Urothelium cell line (cell line): ENCODE measurements at regions not wholly inside any gene's neighbourhood (a gene's known extent, or its start where the extent isn't known, plus 50 kb on each side); places are given as distances from the start of the nearest gene placed in this dataset.

ENCODE experiments used
- DNase-seq: peaks from one replicate; pipeline ENCODE4 v3.0.0; 2011; ENCODE audit warnings: low spot score, mixed read lengths
- FAIRE-seq: peaks from 2 replicates; lab custom pipeline; 2011; peaks lifted over from hg19 to GRCh38; lab: Jason Lieb, UNC

- no peak for DNase-seq
These were observed 863.2 kb downstream of the TUSC7 start for GRCh38 chr3:117572786-117573185.

GRCh38 chr3:117580806-117581205 is 871.2 kb downstream of the TUSC7 start:
- no peak for DNase-seq
- FAIRE-seq, result no peak

More at GRCh38 chr3:117572786-117573185, 863.2 kb downstream of the TUSC7 start:
- FAIRE-seq, result no peak

GRCh38 chr3:117586161-117586560 is 876.6 kb downstream of the TUSC7 start:
- no peak for FAIRE-seq

GRCh38 chr3:117587416-117587815 is 877.8 kb downstream of the TUSC7 start:
- FAIRE-seq (no peak), DNase-seq (no peak)

More at GRCh38 chr3:117586161-117586560, 876.6 kb downstream of the TUSC7 start:
- DNase-seq, result no peak

- FAIRE-seq (no peak), DNase-seq (no peak)
These were observed 879.9 kb downstream of the TUSC7 start for GRCh38 chr3:117589454-117589853.

- no peak for DNase-seq
- FAIRE-seq, result no peak
These were observed 886.0 kb downstream of the TUSC7 start for GRCh38 chr3:117595615-117596014.

- no peak for FAIRE-seq
These were observed 886.9 kb downstream of the TUSC7 start for GRCh38 chr3:117596503-117596902.

GRCh38 chr3:117597865-117598264 is 888.3 kb downstream of the TUSC7 start:
- FAIRE-seq, result no peak
- DNase-seq, result no peak

More at GRCh38 chr3:117596503-117596902, 886.9 kb downstream of the TUSC7 start:
- no peak for DNase-seq

- FAIRE-seq (no peak), DNase-seq (no peak)
These were observed 890.5 kb downstream of the TUSC7 start for GRCh38 chr3:117600112-117600511.

GRCh38 chr3:117600666-117601065 is 891.1 kb downstream of the TUSC7 start:
- FAIRE-seq (no peak), DNase-seq (no peak)

- FAIRE-seq, result no peak
- DNase-seq, result no peak
These were observed 892.6 kb downstream of the TUSC7 start for GRCh38 chr3:117602058-117602644.

- no peak for DNase-seq
- FAIRE-seq, result no peak
These were observed 893.5 kb downstream of the TUSC7 start for GRCh38 chr3:117603097-117603496.

- no peak for FAIRE-seq
- no peak for DNase-seq
These were observed 897.3 kb downstream of the TUSC7 start for GRCh38 chr3:117606866-117607265.

- DNase-seq (no peak), FAIRE-seq (no peak)
These were observed 899.8 kb downstream of the TUSC7 start for GRCh38 chr3:117609330-117609729.

- DNase-seq (no peak), FAIRE-seq (no peak)
These were observed 900.6 kb downstream of the TUSC7 start for GRCh38 chr3:117610156-117610555.

- FAIRE-seq, result no peak
- DNase-seq, result no peak
These were observed 901.6 kb downstream of the TUSC7 start for GRCh38 chr3:117611211-117611610.

- FAIRE-seq, result no peak
These were observed 906.6 kb downstream of the TUSC7 start for GRCh38 chr3:117616227-117616626.

GRCh38 chr3:117617906-117618305 is 908.3 kb downstream of the TUSC7 start:
- FAIRE-seq (no peak), DNase-seq (no peak)

More at GRCh38 chr3:117616227-117616626, 906.6 kb downstream of the TUSC7 start:
- DNase-seq, result no peak

GRCh38 chr3:117618462-117618861 is 908.9 kb downstream of the TUSC7 start:
- DNase-seq (no peak), FAIRE-seq (no peak)

- FAIRE-seq, result no peak
- no peak for DNase-seq
These were observed 910.2 kb downstream of the TUSC7 start for GRCh38 chr3:117619805-117620204.

GRCh38 chr3:117622171-117622841 is 912.7 kb downstream of the TUSC7 start:
- FAIRE-seq (no peak), DNase-seq (peak; percentile 15)

GRCh38 chr3:117624424-117624823 is 914.8 kb downstream of the TUSC7 start:
- no peak for DNase-seq
- FAIRE-seq, result no peak
